D721Med (cell line): ENCODE measurements at regions not wholly inside any gene's neighbourhood (a gene's known extent, or its start where the extent isn't known, plus 50 kb on each side); places are given as distances from the start of the nearest gene placed in this dataset.

Source experiments
- DNase-seq: peaks from one replicate; pipeline ENCODE4 v3.0.0; 2011; ENCODE audit warnings: low spot score; ENCODE audit not compliant: insufficient read length
- FAIRE-seq: peaks from 2 replicates; lab custom pipeline; 2011; peaks lifted over from hg19 to GRCh38; lab: Jason Lieb, UNC
- TF ChIP-seq, protein P1 (sequence below): IDR thresholded peaks from 2 replicates; pipeline ENCODE4 v1.5.1; 2012; ENCODE audit warnings: mild to moderate bottlenecking, control low read depth; ENCODE audit not compliant: insufficient read depth; ENCODE audit errors: missing control alignments

DNA sequence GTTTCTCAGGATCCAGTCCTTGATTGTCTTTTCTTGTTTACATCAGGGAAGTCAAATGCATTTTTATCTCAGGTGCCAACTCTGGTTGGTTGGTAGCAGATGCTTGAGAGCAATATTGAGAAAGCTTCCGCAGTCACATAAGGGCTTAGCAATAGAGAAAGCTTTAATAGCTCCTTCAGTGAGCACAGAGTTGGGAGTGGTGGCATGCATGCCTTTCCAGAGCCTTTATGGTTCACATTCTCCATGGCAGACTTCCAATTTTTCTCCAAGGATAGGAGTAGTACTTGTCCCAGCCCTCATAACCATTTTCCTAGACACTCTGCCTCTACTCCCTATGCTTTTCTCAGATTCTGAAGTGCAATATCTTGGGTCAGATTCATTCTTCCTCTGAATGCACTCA is 280.4 kb downstream of the AEBP2 start:
- FAIRE-seq (no peak), DNase-seq (no peak)
- TF ChIP-seq, protein P1, sequence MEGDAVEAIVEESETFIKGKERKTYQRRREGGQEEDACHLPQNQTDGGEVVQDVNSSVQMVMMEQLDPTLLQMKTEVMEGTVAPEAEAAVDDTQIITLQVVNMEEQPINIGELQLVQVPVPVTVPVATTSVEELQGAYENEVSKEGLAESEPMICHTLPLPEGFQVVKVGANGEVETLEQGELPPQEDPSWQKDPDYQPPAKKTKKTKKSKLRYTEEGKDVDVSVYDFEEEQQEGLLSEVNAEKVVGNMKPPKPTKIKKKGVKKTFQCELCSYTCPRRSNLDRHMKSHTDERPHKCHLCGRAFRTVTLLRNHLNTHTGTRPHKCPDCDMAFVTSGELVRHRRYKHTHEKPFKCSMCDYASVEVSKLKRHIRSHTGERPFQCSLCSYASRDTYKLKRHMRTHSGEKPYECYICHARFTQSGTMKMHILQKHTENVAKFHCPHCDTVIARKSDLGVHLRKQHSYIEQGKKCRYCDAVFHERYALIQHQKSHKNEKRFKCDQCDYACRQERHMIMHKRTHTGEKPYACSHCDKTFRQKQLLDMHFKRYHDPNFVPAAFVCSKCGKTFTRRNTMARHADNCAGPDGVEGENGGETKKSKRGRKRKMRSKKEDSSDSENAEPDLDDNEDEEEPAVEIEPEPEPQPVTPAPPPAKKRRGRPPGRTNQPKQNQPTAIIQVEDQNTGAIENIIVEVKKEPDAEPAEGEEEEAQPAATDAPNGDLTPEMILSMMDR, result no peak

DNA sequence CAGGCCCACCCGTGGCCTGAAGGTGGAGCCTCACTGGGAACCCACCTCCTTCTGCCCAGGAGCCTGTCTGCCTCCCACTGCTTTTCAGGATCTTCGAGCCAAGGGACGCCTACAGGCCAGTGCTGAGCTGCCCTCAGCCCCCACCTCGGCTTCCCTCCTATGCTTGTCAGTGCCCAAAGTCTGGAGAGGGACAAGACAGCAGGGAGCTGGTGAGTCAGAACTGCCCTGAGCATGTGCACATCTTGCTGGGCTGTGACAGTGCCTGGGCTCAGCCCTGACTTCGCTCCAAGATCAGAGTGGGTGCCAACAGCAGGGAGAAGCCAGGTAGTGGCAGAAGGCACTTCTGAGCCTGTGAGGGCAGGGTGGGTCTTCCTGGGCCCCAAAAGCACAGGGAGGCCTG is 286.8 kb downstream of the AEBP2 start:
- no peak for FAIRE-seq
- TF ChIP-seq, protein P1, result no peak

DNA sequence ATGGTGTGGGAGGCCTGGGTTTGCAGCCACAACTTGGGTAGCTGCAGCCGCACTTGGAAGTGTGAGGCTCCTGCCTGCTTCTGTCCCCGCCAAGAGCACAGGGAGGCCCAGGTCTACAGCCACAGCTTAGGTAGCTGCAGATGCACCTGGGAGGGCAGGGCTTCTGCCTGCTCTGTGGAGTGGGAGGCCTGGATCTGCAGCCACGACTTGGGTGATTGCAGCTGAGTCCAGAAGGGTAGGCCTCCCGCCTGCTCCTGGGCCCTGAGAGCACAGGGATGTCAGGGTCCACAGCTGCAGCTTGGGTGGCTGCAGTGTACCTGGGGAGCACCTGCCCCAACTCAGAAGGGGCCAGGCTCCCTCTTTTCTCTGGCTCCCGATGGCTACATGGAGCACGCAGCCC is 287.3 kb downstream of the AEBP2 start:
- DNase-seq, result no peak
- TF ChIP-seq, protein P1, result no peak
- FAIRE-seq, result no peak

More for the DNA sequence above, 286.8 kb downstream of the AEBP2 start:
- DNase-seq, result no peak

DNA sequence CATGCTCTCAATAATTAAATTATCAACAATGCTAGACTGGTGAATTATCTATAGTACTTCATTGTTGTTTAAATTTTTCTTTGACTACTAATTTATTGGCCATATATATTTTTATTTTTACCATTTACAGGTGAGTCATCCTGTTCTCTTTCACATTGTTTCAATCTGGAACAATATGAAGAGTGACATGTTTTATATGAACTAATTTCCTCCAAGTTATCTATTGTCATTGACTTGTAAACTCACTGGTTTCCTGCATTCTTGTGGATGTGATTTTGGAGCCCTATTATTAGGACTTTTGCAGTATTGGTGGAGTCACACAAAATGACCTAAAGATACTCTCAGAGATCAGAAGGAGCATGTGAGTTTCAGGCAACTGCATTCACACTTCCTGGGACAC is 297.7 kb downstream of the AEBP2 start:
- FAIRE-seq (no peak), DNase-seq (no peak)
- TF ChIP-seq, protein P1, result no peak

DNA sequence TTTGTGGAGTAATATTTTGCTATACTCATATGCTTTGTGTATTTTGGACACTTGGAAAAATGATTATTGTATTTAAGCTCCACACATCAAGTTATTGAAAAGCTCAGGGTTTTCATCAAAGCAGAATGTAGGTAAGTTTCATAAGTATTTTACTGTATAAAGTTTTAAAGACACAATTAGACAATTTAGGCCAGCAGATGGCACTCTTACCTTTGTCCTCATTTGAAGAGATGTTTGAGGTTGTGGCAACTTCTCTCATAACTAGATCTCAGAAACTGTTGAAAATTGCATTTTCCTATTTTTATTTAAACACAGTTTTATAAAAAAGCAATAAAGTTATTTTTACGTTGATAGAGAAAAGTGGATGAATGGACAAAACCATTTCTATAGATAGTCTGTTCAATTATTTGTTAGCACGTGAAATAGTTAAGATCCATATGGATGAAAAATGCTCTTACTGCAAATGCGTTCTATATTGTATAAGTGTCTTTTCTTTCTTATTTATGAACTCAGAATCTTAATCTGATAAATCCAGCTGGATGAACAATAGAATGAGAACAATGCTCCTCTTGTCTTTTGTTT is 300.0 kb downstream of the AEBP2 start:
- TF ChIP-seq, protein P1, result peak; percentile 69
- FAIRE-seq, result peak; percentile 71
- DNase-seq, result peak; percentile 25

DNA sequence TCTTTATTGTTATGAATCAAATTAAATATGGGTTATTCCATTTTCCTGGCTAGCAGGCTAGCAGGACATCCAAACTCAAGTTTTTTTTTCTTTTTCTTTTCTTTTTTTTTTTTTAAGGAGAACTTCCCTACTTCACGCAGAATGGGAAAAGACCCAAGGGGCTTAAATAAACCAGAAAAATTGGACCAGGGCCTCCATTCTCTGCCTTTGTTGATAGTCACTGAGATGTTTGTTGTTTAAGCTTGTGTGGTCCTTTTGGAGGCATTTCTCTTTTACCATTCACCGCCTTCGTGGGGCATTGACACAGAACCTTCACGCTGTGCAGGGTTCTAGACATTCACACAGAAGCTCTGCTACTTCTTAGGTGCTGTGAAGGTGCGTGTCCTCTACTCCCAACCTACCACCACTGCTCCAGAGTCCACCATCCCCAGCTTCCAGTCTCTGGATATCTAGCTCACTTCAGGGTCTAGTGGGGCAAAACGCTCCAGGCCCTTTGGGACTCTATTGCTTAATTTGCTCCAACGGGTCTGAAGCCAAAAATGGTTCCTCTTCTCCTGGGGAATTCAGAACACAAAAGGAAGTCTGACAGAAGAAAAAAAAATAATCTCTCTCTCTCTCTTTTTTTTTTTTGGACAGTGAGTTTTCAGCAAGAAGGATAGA is 301.3 kb downstream of the AEBP2 start:
- FAIRE-seq, result no peak

More for the DNA sequence above, 301.3 kb downstream of the AEBP2 start:
- TF ChIP-seq, protein P1, result no peak
- no peak for DNase-seq
